CD4-positive, alpha-beta T cell treated with Interferon gamma for 1 hour (primary cell): ENCODE measurements at regions not wholly inside any gene's neighbourhood (a gene's known extent, or its start where the extent isn't known, plus 50 kb on each side); places are given as distances from the start of the nearest gene placed in this dataset.

Experiments
- DNase-seq: peaks from one replicate; pipeline ENCODE4 v3.0.0-alpha.2; 2020

DNA sequence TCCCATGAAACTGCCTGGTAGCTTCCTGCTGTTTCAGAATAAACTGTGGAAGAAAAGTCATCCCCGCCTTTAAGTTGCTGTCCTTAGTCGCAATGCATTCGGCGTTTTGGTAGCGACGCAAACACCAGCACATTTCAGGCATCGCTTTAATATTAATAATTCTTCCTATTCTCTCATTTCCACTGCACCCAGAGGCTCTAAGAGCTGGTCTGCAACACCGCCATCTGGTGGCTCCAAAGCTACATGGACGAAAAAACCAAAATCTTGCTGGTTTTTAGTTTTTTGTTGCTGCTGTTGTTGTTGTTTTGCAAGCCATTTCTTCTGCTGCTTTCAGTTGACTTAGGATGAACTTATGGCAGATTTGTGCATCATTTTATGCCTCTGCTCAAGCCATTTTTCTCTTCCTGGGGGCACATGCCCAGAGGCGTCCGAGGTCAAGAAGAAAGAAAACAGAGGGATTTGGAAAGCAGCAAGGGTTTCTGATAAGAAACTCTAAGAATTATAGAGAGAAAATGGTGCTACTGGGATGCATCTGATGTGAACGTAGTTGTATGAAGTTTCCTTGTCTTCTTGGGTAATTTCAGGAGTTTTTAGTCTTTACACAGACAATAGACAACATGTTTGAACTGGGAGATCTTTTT lies 345.4 kb upstream of the KIRREL3 start:
- DNase-seq: no peak

DNA sequence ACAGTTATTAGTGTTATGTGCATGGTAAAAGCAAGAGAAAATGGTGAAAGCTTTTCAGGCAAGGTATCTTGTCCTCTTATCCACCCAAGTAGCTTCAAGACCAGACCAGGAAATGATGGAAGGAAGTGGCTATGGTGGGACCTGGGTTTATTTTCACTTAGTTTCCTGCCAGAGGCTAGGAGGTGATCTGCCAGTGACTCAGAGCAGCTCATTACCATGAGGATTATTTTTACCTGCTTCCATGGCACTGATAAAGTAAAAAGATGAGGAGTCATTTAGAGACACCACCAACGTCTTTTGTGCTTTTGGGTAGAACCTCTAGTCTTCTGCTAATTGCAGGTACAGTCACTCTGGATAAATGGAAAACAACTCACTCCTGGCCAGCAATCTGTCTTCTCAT lies 339.9 kb upstream of the KIRREL3 start:
- no peak for DNase-seq

DNA sequence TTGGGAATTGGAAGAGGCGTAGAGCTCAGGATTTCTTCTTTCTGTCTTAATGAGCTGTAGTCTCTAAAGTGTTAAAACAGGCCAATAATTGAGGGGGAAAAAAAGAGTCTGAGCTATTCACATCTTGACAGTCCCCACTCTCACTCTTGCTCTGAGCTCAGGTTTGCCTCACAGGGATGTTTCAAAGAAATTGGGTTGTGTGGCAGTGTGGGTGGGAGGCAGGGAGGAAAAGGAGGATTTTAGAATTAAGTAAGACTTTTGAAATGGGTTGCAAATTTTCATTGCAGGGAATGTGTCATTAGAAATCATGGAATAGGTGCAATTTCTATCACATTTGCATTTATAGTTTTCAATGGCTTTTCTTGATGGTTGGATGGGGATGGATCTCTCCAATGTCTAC lies 338.8 kb upstream of the KIRREL3 start:
- no peak for DNase-seq

DNA sequence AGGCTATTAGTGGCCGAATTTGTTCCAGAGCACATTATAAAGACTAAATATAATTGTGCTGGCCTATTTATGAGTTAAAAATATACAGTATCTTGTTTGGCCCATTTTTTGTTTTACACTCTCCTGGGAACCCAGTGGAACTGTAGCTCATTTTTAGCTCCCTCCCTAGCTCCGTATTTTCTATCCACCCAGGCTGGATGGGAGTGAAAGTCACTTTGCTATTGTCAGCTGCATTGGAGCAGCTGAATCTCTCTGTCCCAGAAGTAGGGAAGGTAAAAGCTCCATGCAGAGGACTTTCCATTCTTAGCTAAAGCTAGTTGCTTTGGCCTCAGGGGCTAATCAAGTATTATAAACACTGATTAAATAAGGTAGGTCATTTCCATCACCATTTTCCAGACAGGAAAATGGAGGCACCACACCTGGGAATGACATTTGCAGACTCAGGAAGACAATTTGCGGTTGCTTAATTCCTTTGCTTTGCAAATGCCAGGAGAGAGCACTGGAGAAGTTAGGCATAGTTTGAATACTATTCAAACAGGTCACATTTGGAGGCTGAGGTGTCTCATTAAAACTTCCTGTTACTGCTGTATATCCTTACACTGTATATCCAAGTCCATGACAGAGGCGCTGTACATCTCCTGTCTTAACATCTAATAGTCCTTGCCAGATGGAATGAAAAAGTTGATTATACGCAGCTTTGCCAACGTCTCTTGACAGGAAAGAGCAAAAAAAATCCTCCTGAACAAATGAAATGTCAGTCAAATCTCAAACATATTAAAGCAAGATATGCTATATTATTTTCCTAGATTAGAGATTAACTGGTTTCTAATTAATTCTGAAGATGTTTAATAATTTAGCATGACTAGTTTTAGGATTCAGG lies 338.1 kb upstream of the KIRREL3 start:
- DNase-seq: no peak

DNA sequence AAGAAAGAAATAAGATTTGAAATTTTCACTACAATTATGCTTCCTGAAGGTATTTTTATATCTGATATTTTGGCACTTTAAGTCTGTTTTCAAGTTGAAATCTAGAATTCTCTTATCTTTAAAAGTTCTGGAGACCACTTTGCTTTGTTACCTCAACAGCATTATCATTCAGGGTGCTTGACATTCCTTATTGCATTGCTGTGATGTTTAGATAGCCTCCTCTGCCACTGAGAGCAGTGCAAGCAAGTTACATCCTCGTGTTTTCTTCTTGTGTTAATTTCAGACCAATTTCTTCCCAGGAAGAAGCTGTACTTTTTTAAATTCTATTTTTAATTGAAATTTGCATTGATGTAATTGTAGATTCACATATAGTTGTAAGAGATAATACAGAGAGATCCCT lies 333.9 kb upstream of the KIRREL3 start:
- no peak for DNase-seq

- no peak for DNase-seq
Observed at GRCh38 chr11:127332896-127333295, 332.3 kb upstream of the KIRREL3 start.

DNA sequence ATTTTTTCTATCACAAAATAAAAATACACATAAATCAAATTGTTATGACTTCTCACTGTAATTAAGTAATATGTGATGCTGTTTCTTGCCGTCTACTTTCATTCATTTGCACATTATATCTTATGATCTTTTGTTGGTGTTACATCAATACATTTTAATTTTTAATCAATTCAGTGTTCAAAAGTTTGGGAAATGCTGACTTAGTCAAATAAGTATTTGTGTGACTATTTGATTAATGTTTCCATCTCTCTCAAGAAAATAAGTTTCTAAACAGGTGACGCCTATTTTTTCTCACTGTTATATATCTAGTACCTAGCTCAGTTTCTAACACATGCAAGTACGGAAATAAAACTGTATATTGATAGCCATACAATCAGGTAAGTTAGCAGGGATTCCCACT lies 329.5 kb upstream of the KIRREL3 start:
- no peak for DNase-seq

GRCh38 chr11:127308291-127308690 lies 307.7 kb upstream of the KIRREL3 start:
- DNase-seq: no peak

- DNase-seq: no peak
Observed at GRCh38 chr11:127307700-127308099, 307.1 kb upstream of the KIRREL3 start.

DNA sequence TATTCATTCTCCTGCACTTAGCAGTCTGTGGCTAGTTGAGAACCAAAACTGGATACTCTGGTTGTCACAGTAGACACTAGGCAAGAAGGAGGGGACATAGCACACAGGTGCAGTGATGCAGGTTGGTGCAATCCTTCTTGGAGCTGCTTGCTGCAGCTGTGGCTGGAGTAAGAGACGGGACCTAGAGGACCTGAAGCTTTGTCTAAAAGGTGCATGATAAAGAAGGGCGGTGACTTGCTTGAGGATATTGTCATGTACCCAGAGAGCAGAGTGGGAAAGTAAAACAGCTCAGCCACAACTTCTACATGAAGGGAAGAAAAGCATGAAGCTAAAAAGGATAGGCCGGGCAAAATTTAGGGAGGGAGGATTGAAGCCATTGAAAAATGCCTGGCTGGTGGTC lies 304.1 kb upstream of the KIRREL3 start:
- no peak for DNase-seq

DNA sequence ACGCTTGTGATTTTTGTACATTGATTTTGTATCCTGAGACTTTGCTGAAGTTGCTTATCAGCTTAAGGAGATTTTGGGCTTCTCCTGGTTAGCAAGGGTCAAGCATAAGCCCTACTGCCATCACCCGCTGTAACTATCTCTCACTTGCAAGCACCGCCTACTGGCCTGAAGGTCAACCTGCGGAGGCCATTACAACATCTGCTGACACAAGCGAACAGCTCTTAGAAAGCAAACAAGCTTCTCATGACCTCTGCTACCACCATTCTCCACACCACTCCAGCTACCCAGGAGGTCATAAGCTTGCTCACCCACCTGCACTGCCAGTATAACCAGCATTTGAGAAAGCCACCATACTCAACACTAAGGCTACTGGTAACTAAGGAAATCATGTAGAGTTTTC lies 288.4 kb upstream of the KIRREL3 start:
- no peak for DNase-seq

- no peak for DNase-seq
Observed at GRCh38 chr11:127281534-127281933, 281.0 kb upstream of the KIRREL3 start.

DNA sequence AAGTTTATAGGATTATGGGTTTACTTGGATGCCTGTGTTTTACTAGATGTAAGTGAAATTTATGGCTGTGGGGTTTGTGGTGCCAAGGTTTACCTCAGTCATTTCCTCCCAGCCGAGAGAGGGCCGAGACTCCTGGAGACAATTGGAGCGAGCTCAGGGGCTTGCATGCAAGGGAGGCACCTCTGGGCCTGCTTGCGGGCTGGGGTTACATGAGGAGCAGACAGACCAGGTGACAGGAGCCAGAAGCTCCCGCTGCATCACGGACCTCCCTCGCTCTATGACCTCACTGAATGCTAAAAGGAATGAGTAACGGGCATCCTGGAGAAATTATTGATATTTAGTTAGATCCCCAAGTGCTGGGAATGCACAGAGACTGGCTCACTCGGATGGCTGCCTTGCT lies 275.2 kb upstream of the KIRREL3 start:
- DNase-seq: no peak

DNA sequence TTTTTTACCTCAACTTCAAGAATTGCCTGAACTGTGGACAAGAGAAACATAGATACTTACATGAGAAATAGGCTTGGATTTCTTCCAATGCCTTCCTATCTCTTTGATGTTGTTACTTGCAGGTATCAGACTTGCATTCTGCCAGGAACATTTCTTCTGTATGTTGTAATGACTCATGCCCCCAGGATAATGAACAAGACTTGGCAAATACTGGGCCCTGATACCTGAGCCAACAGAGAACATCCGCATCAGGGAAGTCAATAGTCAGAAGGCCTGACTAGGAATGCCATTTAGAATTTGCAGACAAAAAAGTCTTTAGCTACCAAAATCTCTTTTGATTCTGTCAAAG lies 273.7 kb upstream of the KIRREL3 start:
- no peak for DNase-seq

GRCh38 chr11:127273593-127274327 lies 273.2 kb upstream of the KIRREL3 start:
- DNase-seq: no peak

- no peak for DNase-seq
Observed at GRCh38 chr11:127270851-127271250, 270.3 kb upstream of the KIRREL3 start.

DNA sequence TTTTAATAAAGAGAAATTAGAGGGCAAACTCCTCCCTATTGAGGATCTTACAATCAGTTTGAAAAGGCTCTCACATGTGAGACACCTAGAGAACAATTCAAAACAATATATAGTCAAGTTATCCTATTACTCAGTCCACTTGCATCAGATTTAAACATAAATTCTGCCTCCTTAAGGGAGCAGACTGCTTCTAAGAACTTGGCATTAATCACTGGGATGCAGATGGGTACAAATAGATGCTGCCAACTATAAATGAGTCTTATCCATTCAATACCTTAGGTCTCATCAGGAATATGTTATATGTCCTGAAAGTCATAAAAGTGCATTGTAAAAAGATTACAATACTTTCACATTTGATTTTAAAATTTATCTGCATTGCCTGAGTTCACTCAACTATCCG lies 269.3 kb upstream of the KIRREL3 start:
- no peak for DNase-seq

DNA sequence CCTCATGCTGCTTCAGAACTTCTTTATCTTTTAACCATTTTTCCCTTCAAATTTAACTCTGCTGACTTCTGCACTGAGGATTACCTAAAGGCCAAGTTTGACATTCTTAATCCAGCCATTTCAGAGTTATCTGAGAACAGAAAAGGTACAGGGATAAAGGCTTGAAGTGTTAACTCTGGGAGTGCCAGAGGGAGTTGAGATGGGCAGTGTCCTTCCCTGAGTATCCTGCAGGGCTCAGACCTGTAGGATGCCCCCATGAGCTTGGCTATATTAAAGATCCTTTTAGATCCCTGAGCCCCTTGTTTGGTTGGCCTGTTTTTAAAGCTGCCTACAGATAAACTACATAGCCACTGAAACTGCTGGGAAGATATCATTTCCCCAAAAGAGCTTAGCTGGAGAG lies 268.4 kb upstream of the KIRREL3 start:
- no peak for DNase-seq

DNA sequence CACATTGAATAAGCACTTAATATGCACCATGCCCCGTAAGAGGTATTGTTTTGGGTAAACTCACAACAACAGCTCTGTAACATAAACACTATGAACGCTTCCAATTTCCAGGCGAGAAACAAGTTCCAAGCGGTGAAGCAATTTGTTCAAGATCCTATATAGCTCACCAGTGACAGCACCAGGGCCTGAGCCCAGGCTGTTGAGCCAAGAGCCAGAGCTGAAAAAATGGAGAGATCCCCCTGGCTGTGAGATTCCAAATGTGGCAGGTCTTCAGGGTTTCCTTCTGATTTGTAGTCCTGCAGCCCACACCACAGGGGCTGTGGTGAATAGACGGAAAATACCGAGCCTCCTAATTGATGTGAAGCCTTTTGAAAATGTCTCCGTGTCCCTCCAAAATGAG lies 268.0 kb upstream of the KIRREL3 start:
- DNase-seq: no peak

DNA sequence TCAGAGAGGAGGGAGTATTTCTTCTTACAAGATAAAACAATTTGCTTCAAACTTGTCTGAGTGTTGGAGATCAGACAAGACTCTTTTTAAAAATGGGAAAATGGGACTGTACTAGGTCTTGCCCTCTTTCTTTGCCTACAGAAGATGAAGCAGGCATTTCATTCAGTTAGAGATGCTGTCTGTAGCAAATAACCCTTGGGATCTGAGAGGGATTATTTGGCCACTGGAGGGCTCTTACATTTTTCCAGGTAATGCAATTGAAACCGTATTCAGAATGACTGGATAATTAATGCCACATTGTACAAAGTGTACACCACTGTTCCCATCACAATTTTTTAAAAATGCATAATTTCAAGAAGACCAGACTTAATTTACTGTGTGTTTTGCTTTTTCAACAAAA lies 258.5 kb upstream of the KIRREL3 start:
- no peak for DNase-seq

DNA sequence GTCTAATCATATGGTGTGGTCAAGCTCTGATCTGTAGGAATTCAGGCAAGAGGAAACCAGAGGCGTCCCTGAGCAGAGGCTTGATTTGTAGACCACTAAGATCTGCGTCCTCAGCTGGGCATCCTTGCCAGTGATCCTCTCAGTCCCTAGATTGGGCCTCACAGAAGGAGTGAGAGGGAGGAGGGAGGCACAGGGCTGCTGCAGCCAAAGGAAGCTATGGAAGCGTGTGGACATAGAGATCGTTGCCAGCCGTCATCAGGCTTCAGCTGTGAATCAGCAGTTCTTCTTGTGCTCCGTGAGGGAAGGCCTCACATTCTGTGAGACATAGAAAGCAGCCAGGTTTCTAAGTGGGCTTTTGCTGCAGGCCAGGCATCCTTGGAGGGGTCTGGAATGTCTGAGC lies 254.6 kb upstream of the KIRREL3 start:
- no peak for DNase-seq

- DNase-seq: no peak
Observed at GRCh38 chr11:127252321-127252720, 251.8 kb upstream of the KIRREL3 start.

GRCh38 chr11:127249576-127249975 lies 249.0 kb upstream of the KIRREL3 start:
- DNase-seq: no peak

DNA sequence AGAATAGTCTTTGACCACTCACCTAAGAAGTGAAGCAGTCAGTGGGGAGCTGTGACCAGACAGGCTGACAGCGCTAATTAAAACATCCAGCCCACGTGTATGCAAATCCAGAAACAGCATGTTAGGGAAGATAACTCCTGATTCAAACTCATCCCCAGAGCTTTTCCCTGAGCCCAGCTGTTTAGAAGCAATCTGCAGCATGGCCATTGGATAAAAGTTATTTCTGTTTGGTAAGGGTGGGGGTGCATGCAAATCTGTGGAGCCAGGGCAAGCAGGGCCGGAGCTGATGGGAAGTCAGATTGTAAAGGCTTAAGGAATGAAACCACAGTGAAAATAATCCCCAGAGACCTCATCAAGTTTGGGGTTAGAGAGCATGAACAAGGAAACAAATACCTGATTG lies 247.9 kb upstream of the KIRREL3 start:
- no peak for DNase-seq
